ENCODE measurements at regions not wholly inside any gene's neighbourhood (a gene's known extent, or its start where the extent isn't known, plus 50 kb on each side); places are given as distances from the start of the nearest gene placed in this dataset.

GRCh38 chr12:58051378-58051777 is 110.0 kb downstream of the ATP23 start:
- peaks cover 4% of the 10 kb centered on the region for H3K27me3 Mint-ChIP-seq
- no peak for TF ChIP-seq CTCF (conservative IDR thresholded peaks at IDR 0.05)
- no peaks in the 10 kb centered on the region for H3K36me3 Mint-ChIP-seq
- no peak overlapping the region for H3K27ac Mint-ChIP-seq
- H3K9me3 Mint-ChIP-seq = peaks cover 6% of the 10 kb centered on the region
- H3K4me1 Mint-ChIP-seq (ENCODE audit: unreplicated experiment) = no peaks in the 10 kb centered on the region
- no peak overlapping the region for H3K4me3 Mint-ChIP-seq
- DNase-seq (ENCODE audit: extremely low spot score, unreplicated experiment) = no peak

- peaks cover 13% of the 10 kb centered on the region for H3K9me3 Mint-ChIP-seq
- DNase-seq (ENCODE audit: extremely low spot score, unreplicated experiment) = no peak
- H3K27me3 Mint-ChIP-seq = peaks cover 5% of the 10 kb centered on the region
- no peaks in the 10 kb centered on the region for H3K36me3 Mint-ChIP-seq
- no peak overlapping the region for H3K4me3 Mint-ChIP-seq
- H3K27ac Mint-ChIP-seq = no peak overlapping the region
- TF ChIP-seq CTCF (conservative IDR thresholded peaks at IDR 0.05) = no peak
- peaks cover 3% of the 10 kb centered on the region for H3K4me1 Mint-ChIP-seq (ENCODE audit: unreplicated experiment)
Observed at GRCh38 chr12:58064666-58065065, 123.3 kb downstream of the ATP23 start.

GRCh38 chr12:58066296-58066695 is 124.9 kb downstream of the ATP23 start:
- Mint-ChIP-seq H3K4me3 (no peak overlapping the region), H3K36me3 (no peaks in the 10 kb centered on the region), H3K9me3 (peaks cover 17% of the 10 kb centered on the region), H3K27me3 (no peaks in the 10 kb centered on the region), H3K27ac (no peak overlapping the region), H3K4me1 (ENCODE audit: unreplicated experiment) (peaks cover 5% of the 10 kb centered on the region)
- no peak for TF ChIP-seq CTCF (conservative IDR thresholded peaks at IDR 0.05)
- no peak for DNase-seq (ENCODE audit: extremely low spot score, unreplicated experiment)

- Mint-ChIP-seq H3K27me3 (no peaks in the 10 kb centered on the region), H3K4me1 (ENCODE audit: unreplicated experiment) (peaks cover 5% of the 10 kb centered on the region), H3K4me3 (no peak overlapping the region), H3K36me3 (no peaks in the 10 kb centered on the region), H3K9me3 (peaks cover 17% of the 10 kb centered on the region), H3K27ac (no peak overlapping the region)
- no peak for TF ChIP-seq CTCF (conservative IDR thresholded peaks at IDR 0.05)
- DNase-seq (ENCODE audit: extremely low spot score, unreplicated experiment) = no peak
Observed at GRCh38 chr12:58067610-58068387, 126.4 kb downstream of the ATP23 start.

GRCh38 chr12:58068706-58069105 is 127.3 kb downstream of the ATP23 start:
- Mint-ChIP-seq H3K4me1 (ENCODE audit: unreplicated experiment) (peaks cover 5% of the 10 kb centered on the region), H3K4me3 (no peak overlapping the region), H3K36me3 (no peaks in the 10 kb centered on the region), H3K9me3 (peaks cover 17% of the 10 kb centered on the region), H3K27me3 (no peaks in the 10 kb centered on the region), H3K27ac (no peak overlapping the region)
- DNase-seq (ENCODE audit: extremely low spot score, unreplicated experiment) = no peak
- no peak for TF ChIP-seq CTCF (conservative IDR thresholded peaks at IDR 0.05)

All from type B pancreatic cell (in vitro differentiated cells).